ENCODE measurements at regions not wholly inside any gene's neighbourhood (a gene's known extent, or its start where the extent isn't known, plus 50 kb on each side); places are given as distances from the start of the nearest gene placed in this dataset.

DNA sequence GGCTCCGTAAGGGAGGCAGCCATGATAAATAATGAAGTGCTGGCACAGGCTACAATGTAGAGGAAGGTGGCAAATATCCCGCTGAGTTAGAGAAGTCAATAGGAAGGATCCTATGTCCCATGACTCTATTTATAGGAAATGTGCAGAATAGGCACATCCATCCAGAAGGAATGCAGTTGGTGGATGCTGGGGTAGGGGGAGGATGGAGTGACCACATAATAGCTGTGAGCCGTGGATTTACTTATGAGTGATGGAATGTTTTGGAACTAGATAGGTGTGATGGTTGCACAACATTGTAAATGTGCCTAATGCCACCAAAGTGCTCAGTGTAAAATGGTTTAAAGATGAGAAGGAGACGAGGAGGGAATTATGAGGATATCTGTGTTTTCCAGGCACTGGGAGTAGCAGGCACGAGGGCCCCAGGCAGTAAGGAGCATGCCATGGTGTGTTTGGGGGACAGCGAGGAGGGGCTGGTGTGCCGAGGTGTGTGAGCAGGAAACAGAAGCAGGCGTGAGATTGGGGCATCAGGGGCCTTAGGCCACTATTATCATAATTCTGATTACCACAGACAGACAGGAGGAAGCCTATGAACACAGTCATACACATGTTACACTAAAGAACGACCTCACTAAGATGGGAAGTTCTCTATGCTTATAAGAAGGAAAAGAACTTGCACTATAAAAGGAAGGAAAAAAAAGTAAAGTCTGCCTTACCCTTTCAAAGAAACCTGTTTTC, 837.3 kb upstream of the TMEM132C start:
- TF ChIP-seq, protein P1, sequence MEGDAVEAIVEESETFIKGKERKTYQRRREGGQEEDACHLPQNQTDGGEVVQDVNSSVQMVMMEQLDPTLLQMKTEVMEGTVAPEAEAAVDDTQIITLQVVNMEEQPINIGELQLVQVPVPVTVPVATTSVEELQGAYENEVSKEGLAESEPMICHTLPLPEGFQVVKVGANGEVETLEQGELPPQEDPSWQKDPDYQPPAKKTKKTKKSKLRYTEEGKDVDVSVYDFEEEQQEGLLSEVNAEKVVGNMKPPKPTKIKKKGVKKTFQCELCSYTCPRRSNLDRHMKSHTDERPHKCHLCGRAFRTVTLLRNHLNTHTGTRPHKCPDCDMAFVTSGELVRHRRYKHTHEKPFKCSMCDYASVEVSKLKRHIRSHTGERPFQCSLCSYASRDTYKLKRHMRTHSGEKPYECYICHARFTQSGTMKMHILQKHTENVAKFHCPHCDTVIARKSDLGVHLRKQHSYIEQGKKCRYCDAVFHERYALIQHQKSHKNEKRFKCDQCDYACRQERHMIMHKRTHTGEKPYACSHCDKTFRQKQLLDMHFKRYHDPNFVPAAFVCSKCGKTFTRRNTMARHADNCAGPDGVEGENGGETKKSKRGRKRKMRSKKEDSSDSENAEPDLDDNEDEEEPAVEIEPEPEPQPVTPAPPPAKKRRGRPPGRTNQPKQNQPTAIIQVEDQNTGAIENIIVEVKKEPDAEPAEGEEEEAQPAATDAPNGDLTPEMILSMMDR (IDR thresholded peaks at IDR 0.05) = no peak
- no peak for TF ChIP-seq EZH2 (IDR thresholded peaks at IDR 0.05)
